ENCODE measurements at regions not wholly inside any gene's neighbourhood (a gene's known extent, or its start where the extent isn't known, plus 50 kb on each side); places are given as distances from the start of the nearest gene placed in this dataset.

- peak; percentile 62 for DNase-seq
Observed at GRCh38 chr12:126747530-126748149, 1519.3 kb upstream of the TMEM132C start.

GRCh38 chr12:126752021-126752420 is 1514.9 kb upstream of the TMEM132C start:
- no peak for DNase-seq

DNA sequence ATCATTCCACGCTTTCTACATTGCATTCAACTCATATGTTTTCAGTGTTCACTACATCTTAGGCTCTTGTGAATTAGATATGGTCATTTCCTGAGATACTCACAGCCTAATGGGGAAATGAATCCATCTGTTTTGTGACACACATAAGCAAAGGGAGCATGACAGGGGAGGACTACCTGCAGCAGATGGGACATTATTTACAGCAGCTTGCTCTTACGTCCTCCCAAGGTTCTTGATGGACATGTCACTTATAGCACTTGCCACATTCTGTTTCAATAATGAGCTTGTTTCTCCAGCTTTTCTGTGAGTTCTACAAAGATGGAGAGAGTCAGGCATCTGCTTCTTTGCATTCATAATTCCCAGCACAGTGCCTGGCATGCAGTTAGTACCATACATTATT is 1509.6 kb upstream of the TMEM132C start:
- DNase-seq: no peak

DNA sequence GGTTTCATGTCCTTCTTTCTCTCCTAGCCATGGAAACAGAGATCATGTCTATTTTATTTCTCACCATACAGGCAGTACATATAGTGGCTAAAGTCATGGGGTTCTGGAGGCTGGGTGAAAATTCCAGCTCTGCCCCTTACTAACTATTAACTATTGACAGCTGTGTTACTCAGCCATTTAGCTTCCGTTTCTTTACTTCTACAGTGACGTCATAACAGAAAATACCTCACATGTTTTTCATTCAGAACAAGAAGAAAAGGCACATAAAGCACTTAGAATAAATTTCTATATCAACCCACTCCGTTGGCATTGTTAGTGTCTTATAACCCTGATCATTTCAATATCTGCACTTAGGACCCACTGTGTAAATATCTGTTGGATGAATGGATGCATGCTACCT is 1506.9 kb upstream of the TMEM132C start:
- no peak for DNase-seq

DNA sequence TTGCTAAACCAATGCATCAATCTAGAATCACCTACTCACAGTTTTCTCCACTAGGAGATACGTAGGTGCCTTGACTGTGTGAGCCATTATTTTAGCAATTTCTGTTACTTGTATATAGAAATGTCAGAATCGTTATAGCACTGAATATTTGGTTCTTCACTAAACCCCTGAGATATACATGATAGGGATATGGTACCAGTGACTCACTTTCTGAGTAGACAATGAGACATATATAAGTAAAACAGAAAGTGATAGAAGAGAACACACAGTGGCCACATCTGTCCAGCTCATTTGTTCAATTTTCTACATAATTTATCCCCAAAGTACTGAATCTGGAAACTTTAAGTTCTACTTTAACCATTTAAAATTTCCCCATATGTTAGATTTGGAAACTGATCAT is 1505.5 kb upstream of the TMEM132C start:
- no peak for DNase-seq

DNA sequence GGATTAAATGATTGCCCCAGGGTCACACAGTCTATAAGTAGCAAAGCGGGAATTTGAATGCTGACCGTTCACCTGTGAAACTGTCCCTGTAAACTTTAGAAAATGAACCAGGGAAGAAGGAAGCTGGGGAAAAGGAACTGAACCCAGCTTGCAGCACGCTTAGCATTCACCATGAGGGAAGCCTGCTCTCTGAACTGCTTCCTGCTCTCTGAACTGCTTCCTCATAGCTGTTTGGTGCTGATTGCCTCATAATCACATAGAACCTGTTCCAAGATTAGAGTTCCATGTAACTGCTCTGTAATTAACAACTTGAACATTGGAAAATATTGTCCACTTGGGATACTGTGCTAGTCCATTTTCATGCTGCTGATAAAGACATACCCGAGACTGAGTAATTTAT is 1504.8 kb upstream of the TMEM132C start:
- no peak for DNase-seq

GRCh38 chr12:126763359-126763758 is 1503.6 kb upstream of the TMEM132C start:
- DNase-seq: no peak

DNA sequence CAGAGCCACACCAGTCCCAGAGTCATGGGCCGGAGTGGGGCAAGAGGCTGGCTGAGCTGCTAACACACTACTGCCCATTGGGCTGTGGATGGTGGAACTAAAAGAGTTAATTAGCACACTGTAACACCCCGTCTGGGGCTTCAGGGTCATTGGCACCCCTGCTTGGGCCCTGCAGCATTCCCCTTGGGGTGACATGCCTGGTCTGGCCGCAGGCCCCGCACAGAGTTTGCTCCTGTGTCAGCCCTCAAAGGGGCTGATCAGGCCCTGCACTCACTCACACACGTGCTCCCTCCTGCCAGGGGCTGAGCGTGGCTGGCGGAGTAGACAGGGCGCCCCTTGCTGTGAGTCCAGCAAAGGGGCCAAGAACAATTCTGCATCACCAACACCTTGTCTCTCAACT is 1499.6 kb upstream of the TMEM132C start:
- DNase-seq: no peak

DNA sequence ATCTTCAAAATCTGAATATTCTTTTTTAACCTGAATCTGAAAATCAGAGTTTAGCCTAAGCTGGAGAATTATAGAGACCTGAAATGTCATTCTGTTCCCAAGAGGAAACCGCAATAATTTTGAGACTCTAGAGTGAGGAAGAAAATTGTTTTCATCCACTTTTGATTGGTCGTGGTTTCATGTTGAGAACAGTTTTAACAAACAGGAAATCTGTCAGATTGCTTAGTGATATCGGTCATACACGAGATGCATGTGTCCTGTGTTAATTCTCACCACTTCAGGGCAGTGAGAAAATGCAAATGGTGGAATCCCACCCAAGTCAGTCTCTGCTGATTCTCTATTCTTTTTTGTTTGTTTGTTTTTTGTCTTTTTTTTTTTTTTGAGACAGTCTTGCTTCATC is 1498.5 kb upstream of the TMEM132C start:
- no peak for DNase-seq

GRCh38 chr12:126770188-126770587 is 1496.8 kb upstream of the TMEM132C start:
- DNase-seq: no peak

DNA sequence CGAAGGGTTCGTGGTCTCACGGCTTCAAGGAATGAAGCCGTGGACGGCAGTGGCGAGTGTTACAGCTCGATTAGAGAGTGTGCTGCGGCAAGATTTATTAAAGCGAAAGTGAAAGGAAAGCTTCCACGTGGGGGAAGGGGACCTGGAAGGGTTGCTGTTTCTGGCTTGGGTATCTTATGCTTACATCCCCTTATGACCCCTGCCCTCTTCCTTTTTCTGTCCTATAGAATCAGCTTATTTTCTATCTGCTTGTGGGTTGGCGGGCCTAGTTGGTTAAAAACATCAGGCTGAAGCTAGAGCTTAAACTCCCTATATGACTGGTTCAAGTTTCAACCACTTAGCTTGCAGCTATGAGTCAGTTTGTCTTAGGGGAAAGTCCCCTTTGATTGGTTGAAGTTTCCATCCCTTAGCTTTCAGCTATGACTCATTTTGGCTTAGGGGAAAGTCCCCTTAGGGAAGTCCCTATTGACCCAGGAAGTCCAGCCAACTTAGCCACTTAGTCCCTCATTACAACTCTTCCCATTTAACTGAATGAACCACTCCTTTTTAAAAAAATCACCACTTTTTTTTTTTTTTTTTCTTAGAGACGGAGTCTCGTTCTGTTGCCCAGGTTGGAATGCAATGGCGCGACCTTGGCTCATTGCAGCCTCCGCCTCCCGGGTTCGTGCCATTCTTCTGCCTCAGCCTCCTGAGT is 1494.7 kb upstream of the TMEM132C start:
- no peak for DNase-seq

GRCh38 chr12:126773012-126773411 is 1494.0 kb upstream of the TMEM132C start:
- DNase-seq: no peak

DNA sequence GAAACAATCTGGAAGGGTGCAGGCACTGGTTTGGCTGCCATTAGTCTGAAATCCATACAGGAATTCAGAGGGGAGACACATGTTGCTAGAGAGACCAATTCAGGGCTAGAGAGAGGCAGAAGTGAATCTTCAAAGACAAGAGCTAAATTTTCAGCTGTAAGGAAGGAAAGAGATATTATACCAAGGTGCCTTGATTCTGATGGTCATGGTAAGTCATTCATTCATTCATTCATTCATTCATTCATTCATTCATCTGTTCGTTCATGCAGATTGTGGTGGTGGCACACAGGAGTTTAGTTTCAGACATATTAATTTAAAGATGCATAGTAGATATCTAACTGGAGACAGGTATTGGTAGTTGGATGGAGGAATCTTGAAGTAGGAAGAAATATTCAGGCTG is 1493.5 kb upstream of the TMEM132C start:
- no peak for DNase-seq

- no peak for DNase-seq
Observed at GRCh38 chr12:126776026-126776655, 1490.8 kb upstream of the TMEM132C start.

DNA sequence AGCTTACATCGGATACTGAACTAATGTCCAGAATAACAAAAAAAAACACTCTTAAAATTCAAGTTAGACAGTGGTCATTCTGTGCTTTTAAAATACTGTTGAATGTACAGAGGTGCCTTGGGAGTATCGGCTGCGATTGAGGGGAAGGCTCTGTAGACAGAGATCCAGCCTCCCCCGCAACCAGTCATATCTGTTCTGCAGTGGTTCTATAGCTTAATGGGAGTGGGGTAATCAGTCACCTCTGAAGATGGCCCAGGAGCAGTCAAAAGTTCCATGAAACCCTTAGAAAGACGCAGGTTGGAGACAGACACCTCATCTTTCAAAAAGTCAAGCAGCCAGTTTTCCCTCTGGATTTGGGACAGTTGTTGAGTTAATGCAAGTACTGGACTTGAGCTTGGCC is 1486.6 kb upstream of the TMEM132C start:
- DNase-seq: no peak

DNA sequence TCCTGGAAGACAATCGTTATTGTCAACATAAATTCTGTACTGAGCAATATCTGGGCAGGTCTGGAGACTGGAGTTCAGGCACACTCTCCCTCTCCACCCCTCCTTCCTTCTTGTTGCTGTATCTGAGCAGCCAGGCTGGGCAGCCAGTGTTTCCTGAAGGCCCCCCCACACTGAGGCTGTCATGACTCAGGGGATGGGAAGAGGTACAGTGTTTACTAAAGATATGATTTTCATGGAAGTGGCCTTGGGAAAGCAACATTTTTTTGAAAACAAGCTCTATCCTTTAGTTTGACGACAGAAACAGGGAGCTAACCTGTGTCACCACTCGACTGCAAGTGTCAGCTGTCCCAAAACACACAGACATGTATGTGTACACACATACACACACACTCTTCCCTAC is 1485.4 kb upstream of the TMEM132C start:
- DNase-seq: no peak

DNA sequence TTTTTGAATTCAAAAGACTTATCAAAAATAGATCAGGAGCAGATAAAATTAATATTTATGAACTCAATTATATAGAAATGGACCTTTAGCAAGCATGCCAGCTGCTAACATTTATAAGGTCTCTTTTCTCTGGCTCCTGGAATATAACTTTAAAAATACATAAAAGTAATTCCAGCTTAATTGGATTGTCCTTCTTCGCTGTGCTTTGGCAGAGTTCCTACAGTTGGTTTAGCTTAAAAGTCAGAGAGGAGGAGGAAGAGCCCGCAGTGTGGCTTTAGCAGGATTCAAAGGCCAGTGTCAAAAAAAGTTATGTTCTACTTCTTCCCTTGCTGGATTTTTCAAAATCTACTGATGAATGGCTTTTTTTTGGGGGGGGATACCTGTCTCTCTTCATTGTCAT is 1484.9 kb upstream of the TMEM132C start:
- no peak for DNase-seq

GRCh38 chr12:126784328-126784921 is 1482.5 kb upstream of the TMEM132C start:
- DNase-seq: peak; percentile 44

- no peak for DNase-seq
Observed at GRCh38 chr12:126789963-126790362, 1477.0 kb upstream of the TMEM132C start.

- DNase-seq: no peak
Observed at GRCh38 chr12:126791122-126791521, 1475.8 kb upstream of the TMEM132C start.

DNA sequence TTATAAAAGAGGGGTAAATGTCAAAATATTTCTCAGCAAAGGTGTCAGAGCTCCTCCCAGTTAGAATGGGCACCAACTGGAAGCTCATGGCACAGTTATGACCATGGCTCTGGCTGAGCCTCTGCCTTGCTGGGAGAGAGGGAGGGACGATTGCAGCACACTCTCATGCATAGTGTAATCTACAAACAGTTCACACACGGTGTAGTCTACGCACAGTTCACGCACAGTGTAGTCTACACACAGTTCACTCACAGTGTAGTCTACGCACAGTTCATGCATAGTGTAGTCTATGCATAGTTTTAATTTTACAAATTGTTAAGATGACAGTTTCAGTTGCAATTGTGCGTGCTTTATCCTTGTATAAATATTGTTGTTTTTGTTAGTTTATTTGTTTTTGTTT is 1474.6 kb upstream of the TMEM132C start:
- no peak for DNase-seq

DNA sequence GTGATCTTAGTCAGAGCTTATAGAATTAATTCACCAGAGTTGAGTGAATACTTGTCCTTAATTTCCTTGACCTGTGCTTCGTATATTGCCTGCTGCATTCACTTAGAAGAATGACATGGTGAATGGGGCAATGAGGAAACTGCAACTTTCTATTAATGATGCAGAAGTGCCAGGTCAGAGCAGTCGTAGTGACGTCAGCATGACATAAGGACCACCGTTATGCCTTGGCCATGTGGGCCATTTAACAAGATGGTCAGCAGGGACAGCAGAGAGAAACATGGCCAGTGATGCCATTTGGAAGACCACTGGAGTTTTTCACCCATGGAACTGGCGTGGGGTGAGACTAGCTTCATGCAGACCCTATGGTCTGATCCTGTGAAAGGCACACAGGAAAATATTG is 1469.4 kb upstream of the TMEM132C start:
- DNase-seq: no peak

DNA sequence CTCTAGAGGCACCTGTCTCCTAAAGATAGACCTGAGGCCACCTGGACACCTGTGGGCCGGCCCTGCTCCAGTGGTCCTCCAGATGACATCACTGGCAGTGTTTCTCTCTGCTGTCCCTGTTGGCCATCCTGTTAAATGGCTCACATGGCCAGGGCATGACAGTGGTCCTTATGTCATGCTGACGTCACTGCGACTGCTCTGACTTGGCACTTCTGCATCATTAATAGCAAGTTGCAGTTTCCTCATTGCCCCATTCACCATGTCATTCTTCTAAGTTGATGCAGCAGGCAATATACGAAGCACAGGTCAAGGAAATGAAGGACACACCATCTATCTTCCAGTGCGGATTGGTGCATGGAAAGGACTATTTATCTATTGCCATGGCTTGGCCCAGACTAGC is 1468.5 kb upstream of the TMEM132C start:
- no peak for DNase-seq

DNA sequence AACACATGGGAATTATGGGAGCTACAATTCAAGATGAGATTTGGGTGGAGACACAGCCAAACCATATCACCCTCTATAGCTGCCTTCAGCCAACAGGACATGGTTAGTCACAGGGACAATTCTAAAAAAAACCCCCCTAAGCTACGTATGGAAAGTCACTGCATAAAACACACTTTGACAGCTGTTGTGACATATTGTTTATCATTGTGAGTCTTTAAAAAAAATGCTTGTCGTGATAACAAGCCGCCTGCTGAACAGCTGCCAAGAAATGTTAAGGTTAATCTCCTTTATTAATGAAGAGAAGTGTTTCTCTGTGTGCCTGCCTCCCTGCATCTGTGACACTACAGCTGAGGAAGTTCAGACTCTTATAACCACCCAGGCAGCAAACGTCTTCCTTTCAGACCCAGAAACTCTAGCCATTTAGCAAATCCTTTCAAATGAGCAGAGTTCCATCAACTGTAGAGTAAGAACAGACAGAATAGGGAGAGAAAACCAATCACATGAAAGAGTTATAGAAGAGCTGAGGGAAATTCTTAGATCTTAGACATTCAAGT is 1459.6 kb upstream of the TMEM132C start:
- no peak for DNase-seq

Data from NCI-H1092 treated with DMSO at 0.1 percent for 48 hours (cell line).